ENCODE measurements at regions not wholly inside any gene's neighbourhood (a gene's known extent, or its start where the extent isn't known, plus 50 kb on each side); places are given as distances from the start of the nearest gene placed in this dataset.

DNA sequence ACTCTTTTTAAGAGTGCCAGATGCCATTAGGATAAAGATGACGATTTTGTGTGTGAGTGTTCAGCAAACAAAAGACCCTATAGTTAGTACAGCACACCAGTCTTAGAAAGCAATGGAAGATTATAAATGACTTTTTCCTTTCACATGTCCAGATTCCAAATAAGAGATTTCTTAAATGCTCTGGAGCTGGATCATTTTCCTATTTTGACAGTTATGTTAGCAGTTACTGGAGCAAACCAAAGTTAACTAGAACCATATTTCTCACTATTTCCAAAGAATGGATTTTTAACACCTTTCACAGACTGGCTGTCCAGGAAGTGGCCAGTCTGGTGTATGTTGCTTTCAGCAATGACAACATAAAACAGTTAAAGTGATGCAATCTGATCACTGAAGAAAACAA lies 905.8 kb upstream of the ADGRL2 start:
- DNase-seq, result no peak

DNA sequence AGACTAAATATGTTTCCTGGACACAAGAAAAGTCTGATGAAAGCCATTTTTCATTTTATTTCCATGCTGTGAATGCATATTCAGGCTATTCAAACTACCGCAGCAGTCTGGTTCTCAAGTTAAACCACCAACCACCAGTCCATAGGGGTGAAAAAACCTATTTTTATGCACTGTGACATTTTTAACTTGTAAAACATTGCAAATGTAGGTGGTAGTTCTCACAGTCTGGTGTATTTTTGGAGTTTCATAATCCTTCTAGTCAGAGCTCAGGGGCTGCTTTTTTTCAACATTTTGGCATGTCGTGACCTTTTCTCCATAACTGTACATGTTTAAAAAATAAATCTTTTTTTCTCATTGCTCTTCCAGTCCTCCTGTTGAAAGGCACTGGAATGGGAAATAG lies 907.6 kb upstream of the ADGRL2 start:
- DNase-seq, result no peak

DNA sequence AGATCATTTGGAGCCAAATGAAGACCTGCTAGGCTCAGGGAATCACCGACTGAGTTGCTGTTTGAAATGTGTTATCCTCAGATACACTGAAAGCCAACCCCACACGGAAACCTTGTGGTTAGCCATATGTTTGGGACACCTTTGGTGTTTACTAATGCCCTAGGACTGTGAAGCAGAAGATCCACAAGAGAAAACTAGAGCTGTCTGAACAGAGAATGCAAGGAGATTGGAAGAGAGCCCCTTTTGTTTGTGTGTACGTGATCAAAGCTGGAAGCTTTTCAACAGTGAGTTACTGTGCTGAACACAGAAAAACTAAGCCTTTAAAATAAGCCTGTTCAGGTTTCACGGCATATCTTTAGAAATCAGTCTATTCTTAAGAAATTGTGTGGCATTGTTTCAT lies 908.2 kb upstream of the ADGRL2 start:
- no peak for DNase-seq

DNA sequence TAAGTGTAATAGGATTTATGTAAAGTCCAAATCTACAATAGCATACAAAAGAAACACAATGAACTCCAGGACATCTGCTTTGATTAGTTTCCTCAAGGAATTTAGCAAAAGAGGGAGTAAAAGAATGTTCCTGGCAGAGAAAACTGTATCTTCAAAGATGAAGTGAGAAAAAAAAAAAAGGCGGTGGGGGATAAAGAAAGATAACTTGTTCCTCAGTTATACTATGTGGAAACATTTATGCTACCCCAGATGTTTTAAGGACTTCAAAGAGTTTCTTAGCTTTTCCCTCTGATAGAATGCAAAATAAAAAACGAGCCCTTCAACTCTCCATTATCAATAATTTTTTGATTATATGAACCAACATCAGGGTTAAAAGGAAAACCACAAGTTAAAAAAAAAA lies 908.9 kb upstream of the ADGRL2 start:
- no peak for DNase-seq

DNA sequence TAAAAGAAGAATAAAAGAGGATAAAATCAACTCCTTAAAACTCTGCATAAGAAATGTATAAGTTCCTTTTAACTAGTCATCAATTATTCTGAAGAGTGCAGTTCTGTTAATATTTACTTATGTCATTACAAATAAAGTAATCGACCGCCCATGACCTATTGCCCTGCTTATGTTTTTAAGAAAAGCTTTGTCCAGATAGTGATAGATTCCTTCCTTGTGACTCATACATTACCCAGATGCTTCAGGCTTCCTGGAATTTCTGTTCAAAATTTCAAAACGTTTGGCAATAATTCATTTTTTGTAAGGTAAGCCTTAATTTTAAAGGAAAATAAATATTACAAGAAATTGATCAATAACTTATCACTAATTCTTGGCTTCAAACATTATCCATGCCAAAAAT lies 918.2 kb upstream of the ADGRL2 start:
- DNase-seq, result no peak

DNA sequence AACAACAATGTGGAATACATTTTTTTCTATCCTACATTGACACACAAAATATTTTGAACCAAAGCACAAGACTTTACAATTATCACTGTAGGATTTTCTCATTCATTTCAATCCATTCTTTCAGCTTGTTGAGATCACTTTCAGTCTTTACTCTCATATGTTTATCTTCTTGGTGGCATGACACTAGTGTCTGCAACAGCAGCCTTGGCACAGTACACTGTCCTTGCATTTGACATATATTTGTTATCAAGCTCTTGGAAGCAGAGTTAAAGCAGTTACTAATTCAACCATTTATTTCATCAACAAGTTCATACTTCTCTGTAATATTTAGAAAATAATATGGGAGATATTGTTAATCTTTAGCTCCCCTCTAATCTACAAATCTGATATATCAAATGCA lies 922.4 kb upstream of the ADGRL2 start:
- DNase-seq, result no peak

DNA sequence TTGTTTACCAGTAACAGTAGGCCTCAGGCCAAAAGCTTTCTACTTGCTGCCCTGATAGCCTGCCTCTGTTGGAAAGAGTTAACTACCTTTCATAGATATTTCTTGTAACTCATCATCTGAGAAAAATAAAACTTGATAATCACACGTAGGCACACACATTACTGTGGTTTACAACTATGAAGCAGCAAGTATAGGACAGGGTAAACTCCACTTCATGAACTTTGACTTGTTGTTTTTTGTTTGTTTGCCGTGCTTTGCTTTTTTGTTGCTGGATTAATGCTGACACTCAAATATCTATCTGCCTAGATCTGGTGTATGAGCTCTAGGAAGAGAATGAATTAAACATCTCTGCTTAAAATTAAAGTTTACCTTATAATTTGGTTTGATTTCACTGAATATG lies 924.7 kb upstream of the ADGRL2 start:
- DNase-seq, result no peak

DNA sequence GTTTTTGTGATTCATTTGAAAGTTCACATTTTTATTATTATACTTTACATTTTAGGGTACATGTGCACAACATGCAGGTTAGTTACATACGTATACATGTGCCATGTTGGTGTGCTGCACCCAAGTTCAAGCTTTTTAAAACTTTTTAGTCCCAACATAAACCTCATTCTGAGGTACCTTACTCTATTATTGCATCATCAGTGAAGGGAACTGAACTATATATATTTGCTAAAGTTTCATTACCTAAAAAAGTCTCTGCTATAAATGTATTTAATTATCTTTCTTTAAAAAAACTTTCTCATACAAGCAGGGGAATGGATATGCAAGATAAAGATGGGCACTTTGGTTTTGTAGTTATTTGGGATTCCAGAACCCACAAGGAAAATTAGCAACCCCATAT lies 931.4 kb upstream of the ADGRL2 start:
- no peak for DNase-seq

DNA sequence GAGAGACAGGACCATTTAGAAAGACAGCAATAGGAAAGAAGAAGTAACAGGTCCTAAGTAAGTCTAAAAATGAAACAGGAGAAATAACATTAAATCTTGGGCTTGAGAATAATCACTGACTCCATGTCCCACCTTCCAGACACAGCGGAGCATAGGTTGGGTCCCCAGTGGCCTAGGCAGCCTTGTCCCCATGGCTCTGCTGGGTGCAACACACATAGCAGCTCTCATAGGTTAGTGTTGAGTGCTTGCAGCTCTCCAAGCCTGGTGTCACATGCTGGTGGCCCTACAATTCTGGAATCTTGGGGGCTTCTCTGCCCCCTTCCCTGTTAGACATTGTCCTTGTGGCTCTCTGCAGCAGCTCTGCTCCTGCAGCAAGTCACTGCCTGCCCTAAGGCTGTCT lies 952.8 kb upstream of the ADGRL2 start:
- DNase-seq, result no peak

DNA sequence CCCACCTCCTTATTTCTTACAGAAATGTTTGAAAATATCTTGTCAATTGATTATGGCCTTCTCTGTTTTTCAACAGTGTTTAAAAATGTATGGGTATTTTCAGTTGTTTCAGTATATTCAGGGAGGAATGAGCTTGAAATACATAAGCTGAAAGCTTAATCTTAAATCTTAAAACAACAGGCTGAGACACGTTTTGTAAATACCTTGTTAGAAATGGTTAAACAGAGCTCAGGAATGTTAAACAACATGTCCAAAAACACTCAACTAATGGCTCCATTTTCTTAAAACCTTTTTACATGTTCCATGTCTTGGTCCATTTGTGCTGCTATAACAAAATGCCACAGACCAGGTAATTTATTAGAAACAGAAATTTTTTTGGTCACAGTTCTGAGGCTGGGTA lies 953.8 kb upstream of the ADGRL2 start:
- DNase-seq, result no peak

DNA sequence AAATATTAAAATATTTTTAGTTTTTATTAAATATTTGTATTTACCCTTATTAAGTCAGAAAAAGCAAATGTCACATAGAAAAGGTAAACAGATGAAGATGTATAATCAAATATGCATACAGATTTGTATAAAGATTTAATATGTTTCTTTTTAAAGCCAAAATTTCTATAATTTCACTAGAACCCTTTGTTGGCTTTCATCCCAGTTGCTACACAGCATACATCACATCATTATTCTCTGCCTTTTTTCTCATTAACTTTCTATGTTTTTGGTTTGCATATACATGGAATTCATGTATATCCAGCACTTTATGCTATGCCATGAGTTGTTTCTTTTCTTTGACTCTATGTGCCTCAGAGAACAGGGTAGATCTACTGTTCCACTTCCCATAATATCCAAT lies 957.9 kb upstream of the ADGRL2 start:
- no peak for DNase-seq

DNA sequence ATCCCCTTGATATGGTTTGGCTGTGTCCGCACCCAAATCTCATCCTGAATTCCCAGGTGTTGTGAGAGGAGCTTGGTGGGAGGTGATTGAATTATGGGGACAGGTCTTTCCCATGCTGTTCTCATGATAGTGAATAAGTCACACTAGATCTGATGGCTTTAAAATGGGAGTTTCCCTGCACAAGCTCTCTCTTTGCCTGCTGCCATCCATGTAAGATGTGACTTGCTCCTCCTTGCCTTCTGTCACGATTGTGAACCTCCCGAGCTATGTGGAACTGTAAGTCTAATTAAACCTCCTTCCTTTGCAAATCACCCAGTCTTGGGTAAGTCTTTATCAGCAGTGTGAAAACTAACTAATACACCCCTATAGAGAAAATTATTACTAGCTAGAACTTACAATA lies 959.5 kb upstream of the ADGRL2 start:
- no peak for DNase-seq

DNA sequence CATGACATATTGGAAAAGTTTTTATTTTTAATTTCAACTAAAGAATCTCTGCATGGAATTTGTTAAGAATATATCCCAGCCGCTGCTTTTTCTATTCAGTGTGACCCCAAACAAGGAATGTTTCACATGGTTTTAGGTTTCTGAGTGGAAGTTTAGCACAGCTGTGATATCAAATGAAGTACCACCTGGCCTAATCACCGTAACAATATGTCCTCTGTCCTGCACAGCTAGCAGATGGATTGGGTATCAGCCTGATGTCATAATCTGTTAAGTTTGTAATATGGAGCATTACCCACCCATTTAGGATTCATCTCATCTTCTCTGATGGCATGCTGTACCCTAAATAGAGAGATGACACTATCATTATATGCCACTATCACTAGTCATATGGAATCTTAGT lies 963.7 kb upstream of the ADGRL2 start:
- no peak for DNase-seq

DNA sequence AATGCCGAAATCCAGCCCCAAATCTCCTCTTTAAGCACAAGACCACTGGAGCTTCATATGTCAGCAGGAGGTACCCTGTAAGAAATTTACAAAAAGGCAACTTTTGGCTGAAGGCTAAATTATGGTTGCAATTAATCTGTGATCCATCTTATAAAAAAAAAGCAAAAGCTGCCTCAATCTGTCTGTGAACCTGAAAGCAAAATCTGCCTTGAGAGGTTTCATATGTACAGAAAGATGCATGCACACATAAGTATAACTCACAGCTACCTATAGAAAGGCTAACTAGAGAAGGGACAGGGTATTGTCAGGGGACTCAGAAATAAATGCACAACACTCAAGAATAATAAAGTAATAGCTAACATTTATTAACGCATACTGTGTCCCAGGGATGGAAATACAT lies 964.2 kb upstream of the ADGRL2 start:
- no peak for DNase-seq

DNA sequence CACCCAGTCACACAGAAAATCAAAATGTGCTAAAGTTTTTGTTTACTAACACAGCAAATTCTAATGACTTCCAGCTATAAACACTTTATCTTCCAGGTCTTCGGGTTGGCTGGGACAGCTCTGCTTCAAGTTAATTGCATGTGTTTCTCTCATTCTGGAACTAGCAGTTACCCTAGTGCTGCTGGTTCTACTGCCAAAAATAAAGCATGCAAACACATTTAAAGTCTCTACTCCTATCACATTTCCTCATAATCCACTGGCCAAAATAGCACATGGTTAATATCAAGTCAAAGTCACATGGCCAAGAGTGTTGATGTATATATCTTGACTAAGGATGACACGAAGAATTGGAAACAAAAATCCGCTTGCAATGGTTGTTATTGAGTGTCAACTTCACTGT lies 973.1 kb upstream of the ADGRL2 start:
- DNase-seq, result no peak

DNA sequence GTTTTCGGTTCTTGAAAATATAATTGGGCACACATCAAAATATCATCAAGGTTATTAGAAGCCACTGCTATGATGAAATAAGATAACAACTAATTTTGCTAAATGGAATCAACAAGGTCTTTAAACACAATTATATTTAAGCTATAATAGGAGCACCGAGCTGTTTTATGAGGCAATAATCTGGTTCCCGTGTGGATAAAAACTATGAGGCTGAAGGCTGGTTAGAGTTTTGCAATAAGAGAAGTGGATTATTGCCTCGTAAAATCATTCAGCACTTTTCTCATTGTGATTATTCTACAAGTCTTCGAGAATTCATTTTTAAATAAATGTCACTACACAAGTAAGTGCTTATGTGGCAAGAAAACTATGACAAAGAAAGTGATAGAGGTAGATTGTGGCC lies 975.7 kb upstream of the ADGRL2 start:
- DNase-seq, result no peak

DNA sequence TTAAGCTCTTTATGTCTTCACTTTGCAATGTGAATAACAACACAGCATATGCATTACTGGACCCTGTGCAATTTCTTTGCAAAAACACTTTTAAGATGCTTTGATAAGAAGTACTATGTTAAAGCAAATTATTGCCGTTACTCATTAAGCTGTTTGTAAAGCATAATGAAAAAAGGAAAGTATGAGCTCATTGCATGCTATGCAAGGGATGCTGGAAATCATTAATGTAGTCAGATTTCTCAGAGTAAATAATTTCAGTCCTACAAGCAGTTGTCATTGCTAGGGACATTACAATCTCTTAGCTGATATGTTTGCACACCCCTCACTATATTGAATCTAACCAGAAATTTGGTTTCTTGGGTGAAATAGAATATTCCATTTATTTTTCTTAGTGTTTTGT lies 982.5 kb upstream of the ADGRL2 start:
- peak; percentile 8 for DNase-seq

DNA sequence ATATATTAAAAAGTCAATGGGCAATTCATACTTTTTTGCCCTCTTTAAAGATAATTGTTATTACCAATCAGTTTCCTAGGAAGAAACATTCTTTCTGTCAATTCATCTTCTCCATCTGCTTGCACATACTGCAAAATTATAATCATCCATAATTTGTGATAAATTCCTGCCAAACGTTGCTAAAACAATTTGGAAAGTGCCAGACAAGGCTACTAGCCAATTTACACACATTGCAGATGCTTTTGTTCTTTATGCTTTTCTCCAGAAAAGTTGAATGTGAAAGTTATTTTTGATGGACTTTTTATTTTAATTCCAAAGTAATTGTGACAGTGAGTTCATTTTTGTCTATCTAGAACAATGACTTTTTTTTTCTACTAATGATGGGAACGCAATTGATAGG lies 992.8 kb upstream of the ADGRL2 start:
- no peak for DNase-seq

DNA sequence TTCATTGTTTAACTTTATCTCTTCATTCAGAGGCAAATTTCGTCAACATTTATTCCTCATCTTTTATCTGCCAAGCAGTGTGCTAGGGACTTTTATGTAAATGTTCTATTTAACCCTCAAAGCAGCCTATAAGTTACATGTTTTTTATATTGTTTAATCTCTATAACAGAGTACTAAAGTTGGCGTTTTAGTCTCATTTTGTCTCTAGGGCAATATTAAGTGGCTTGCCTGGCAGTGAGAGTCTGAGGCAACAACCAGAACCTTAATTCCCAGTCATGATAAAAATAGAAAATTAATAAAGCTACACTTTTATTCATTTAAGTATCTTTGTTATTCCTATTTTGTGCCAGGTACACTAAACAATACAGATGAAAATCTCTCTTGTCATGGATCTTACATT lies 994.3 kb upstream of the ADGRL2 start:
- no peak for DNase-seq

DNA sequence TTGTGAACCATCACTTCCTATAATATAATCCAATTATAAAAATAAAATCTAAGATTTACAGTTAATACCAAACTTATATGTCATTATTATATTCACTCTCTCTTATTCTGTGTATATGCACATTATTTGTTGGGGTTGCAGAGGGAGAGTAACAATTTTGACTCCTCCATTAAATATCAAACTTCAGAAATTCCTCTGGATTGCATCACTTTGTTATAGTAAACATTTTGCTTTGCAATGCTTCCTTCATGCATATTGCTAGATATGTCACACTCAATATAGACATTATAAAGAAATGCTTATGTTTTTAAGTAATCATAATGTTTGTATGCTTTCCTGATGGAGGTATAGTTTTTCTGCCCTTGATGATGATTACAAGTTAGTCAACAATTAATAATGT lies 999.0 kb upstream of the ADGRL2 start:
- no peak for DNase-seq

DNA sequence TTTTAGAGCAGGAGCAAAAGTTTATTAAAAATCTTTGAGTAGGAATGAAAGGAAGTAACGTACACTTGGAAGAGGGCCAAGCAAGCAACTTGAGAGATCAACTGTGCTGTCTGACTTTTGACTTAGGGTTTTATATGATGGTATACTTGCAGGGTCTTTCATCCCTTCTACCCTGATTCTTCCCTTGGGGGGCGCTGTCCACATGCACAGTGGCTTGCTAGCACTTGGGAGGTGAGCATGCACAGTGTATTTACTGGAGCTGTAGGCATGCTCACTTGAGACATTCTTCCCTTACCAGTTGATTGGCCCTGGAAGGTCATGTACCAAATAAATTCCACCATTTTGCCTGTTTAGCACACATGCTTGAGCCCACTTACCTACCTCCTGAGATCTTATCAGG lies 1001.3 kb upstream of the ADGRL2 start:
- DNase-seq, result no peak

DNA sequence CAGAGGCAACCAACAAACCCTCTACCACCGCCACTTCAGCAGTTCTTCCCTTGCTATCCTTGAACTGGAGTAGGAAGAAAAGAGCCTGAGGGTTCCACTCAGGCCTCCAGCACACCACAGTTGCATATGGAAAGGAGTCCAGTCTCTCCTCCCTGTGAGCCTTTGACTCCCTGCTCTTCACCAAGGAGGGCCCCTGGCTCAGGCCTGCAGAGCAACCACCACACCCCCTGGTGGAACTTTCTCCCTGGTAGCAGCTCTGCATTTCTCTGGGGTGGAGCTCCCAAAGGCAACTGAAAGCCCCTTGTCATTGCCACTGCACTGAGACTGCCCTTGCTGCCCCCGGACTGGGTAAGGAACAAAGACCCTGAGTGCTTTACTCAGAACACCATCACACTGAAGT lies 1021.5 kb upstream of the ADGRL2 start:
- DNase-seq, result no peak

DNA sequence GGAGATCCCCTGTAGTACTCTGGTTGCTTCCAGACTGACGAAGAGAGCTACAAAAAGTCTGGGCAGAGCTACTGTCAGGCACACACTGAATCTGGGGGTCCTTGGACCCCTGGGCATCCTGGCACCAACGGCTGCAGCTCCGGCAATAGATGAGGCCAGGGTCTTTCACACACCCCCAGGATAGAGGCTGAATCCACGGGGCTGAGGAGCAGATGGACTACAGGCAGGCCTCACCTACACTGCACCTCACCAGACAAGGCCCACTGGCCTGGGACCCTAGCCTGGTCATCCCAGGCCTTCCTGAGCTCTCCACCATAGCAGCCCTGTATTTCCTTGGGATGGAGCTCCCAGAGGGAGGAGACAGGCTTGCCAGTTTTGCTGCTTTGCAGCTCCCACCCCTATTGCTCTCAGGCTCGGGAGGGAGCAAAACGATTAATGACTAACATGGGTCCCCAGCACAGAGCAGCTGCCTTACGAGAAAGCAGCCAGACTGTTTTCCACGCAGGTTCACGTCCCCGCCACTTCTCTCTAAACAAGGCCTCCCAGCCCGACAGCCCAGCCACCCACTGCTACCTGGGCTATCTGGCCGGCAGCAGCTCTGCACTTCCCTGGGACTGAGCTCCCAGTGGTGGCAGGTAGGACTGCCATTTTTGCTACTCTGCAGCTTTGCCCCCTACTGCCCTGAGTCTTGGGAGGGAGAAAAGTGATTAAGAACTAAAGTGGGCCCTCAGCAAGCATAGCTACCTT lies 1022.5 kb upstream of the ADGRL2 start:
- no peak for DNase-seq

DNA sequence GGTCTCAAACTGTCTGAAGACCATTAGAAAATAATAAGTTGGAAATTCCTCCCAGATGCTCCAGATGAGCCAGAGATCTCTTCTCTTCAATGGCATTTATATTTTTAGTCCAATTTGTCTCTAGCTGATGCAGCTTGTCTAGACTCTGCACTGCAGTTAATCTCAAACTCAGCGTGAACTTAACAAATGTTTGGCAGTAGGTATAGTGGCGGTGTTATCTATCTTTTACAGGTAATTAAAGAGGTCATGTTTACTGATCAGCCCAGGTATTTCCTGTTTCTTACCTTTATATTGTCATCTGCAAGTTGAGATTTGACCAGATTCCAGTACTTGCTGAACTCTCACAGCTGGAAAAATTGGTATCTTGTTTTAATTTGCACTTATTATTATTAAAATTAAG lies 1024.5 kb upstream of the ADGRL2 start:
- DNase-seq, result no peak

DNA sequence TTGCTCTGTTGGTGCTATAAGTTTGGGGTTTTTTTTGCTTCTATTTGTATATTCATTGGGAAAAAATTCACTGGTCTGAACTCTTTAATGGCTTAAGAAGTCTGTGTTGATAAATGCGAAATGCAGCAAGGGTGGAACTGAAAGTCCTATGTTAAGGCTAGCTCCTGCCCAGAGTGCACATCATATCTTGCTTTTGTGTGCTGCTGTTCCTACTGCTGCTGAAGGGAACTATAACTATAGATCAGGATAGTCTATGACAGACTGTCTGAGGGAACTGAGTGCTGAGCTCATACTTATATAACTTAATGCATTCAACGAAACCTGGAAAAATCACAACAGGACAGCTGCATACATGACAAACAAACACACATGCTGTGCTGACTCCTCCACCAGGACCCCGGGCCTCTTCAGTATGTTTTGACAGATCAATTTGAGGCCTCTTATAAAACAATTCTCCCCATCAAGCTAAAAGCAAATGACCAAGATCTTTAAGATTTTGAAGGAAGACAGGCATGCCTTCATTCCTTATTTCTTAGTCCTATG lies 1031.5 kb upstream of the ADGRL2 start:
- DNase-seq, result no peak

Data from left kidney (tissue), 1 donor.